GM21381 (cell line): ENCODE measurements at regions not wholly inside any gene's neighbourhood (a gene's known extent, or its start where the extent isn't known, plus 50 kb on each side); places are given as distances from the start of the nearest gene placed in this dataset.

Experiments used
- ATAC-seq: cut with Tn5 transposase; IDR thresholded peaks from one replicate; pipeline ENCODE4 v1.9.1; 2021; ENCODE audit warnings: mild to moderate bottlenecking, moderate library complexity; ENCODE audit not compliant: unreplicated experiment

- no peak for ATAC-seq
These were observed 332.6 kb upstream of the ZNF32 start for GRCh38 chr10:43981232-43981631.

DNA sequence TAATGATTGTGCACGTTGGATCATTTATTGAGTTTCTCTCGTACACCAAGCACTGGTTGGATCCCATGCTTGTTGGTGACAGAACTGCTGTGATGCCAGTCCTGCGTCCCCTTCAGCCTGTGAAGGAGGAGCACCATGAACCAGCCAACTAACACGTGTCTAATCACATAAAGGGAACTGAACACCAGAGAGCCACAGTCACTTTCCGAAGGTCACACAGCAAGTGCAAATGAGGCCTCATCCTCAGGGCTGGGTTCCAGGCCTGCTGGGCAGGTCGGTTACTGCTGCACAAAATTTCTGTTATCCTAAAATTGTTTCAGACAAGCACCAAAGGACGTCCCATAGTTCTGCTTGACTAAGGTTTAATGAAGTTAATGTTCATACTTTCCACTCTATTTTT is 332.0 kb upstream of the ZNF32 start:
- no peak for ATAC-seq

GRCh38 chr10:43980313-43980712 is 331.6 kb upstream of the ZNF32 start:
- no peak for ATAC-seq

DNA sequence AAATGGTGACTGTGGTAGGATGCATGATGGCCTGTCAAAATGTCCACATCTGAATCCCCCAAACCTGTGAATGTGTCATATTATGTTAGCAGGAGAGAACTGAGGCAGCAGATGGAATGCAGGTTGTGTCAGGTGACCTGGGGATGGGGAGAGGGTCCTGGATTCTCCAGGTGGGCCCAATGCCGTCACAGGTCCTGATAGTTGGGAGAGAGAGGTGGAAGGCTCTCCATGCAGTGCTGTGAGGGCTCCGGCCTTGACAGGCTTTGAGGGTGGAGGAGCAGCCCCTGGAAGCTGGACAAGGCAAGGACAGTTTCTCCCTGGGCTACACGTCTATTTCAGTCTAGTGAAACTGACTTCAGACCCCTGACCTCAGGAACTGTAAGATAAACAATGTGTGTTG is 330.9 kb upstream of the ZNF32 start:
- no peak for ATAC-seq

DNA sequence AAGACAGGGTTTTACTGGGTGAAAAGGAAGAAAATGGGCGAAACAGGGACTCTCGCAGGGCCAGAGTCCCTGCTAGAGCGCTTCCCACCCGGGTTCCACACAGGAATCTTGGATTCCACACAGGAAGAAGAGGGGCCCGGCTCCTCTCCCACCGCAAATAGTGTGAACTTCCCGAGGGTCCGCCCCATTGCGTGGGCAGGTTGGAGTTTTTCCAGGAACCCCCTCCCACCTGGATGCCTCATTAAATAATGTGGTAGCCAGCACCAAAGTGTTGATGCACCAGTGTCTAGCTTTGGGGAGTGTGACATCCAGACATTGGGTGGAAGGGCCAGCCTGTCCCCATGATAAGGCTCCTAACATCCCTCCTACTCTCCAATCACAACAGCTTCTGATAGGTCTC is 330.3 kb upstream of the ZNF32 start:
- ATAC-seq, result no peak

- no peak for ATAC-seq
These were observed 329.4 kb upstream of the ZNF32 start for GRCh38 chr10:43978091-43978490.

DNA sequence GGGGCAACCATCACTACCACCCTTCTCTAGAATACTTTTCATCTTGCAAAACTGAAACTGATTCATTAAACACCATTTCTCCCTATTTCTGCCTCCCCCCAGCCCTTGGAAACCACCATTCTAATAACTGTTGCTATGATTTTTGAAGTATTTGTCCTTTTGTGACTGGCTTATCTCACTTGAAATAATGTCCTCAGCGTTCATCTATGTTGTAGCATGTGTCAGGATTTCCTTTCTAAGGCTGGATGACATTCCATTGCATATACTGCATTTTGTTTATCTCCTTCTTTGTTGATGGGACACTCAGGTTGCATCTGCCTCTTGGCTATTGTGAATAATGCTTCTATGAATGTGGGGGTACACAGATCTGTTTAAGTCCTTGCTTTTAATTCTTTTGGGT is 327.6 kb upstream of the ZNF32 start:
- no peak for ATAC-seq

DNA sequence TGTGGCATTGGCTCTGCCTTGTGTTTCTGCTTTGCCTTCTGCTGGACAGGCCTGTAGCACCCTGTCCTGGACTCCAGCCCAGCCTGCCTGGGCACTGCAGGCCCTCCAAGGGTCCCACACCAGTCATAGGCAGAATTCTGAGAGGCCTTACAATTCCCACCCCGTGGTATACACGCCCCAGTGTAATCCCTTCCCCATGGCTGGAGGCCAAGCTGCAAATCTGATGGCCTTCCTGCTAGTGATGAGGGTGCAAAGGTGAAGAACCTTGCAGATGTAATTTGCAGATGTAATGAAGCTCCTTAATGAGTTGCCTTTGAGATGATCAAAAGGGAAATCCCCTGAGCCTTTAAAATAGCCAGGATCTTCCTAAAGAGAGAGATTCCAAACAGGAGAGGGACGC is 325.1 kb upstream of the ZNF32 start:
- ATAC-seq, result no peak

DNA sequence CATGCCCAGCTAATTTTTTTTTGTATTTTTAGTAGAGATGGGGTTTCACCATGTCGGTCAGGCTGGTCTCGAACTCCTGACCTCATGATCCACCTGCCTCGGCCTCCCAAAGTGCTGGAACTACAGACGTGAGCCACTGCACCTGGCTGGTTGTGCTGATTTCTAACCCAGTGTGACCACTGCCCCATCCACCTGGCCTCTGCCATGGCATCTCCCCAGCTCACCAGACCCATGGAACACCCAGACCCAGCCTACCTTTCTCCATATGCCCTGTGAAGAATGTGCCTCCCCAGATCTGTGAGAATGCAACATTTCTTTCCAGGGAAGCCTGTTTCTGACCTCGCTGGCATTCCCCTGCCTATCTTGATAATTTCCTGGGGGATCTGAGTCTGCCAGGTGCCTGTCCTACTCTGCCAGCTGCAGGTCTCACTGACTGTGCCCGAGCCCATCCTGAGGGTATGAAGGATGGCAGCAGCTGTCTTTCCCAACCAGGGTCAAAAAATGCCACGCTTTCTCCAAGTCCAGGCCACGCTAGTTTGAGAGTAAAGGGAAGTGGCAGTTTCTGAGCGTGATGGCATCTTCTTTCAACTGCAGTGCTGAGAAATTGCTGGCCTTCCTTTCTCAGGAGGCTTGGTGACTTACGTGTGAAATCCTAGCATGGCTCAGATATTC is 324.4 kb upstream of the ZNF32 start:
- no peak for ATAC-seq

DNA sequence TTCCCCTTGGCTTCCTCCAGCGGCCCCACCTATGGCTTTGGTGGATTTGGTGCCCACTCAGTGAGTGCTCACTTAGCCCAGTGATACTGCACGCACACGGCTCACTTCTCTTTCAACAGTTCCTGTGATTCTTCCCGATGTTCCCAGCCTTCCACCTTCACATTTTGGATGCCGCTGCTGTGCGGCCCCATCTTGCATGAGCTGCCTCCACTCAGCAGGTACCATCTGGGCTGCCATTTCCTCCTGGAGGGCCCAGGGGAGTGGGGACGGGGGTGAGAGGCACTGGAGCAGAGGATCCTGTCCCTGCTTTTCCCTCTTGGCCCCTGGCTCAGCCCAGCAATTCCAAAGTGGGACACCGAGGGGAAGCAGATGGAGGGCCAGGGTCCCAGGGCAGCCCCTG is 323.3 kb upstream of the ZNF32 start:
- no peak for ATAC-seq

- ATAC-seq, result no peak
These were observed 322.6 kb upstream of the ZNF32 start for GRCh38 chr10:43971306-43971705.

DNA sequence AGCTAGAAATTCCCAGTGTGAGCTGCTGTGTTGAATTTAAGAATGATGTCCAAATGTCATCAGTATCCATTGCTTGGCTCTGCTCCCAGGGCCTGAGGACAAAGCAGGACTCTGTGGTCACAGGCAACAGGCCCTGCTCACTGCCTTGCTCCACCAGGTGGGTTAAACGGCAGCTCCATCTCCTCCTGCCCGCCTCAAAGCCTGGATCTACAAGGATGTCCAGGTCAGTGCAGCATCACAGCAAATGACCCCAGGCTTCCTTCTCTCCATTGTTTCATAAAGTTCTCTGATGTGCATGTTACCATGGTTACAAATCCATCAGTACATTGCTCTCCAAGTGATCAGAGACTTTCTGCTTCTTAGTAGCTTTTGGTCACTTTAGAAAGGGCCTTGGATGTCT is 322.0 kb upstream of the ZNF32 start:
- no peak for ATAC-seq

DNA sequence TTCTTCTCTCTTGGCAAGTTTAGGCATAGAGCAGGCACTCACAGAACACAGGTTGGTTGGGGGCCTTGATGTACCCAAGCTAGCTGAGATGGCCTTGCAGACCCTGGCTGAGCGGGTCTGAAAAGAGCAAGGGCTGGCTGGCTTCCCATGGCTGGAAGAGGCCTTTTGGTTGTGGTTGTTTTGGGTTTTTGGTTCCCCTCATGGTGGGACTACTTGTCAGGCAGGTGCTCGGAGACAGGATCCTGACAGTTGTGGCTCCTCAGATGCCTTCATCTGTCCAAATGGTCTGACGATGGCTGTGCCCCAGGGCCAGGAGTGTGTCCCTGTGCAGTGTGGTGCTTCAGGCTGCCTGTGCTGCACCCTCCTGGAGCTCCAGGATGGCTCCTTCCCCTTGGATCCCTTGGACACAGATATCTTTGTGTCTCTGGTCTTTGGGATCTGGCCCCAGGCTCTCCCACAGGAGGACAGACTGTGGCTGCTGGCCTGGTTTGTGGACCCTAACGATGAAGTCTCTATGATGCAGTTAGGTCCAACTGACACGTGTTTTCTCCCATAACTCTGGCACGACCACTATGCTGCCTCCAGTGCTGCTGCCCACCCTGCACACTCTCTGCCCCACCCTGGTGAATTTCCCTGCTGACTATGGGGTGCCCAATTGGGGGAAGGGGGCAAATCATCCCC is 321.5 kb upstream of the ZNF32 start:
- ATAC-seq, result no peak

GRCh38 chr10:43969506-43969905 is 320.8 kb upstream of the ZNF32 start:
- ATAC-seq, result no peak

- ATAC-seq, result no peak
These were observed 320.3 kb upstream of the ZNF32 start for GRCh38 chr10:43968961-43969360.

DNA sequence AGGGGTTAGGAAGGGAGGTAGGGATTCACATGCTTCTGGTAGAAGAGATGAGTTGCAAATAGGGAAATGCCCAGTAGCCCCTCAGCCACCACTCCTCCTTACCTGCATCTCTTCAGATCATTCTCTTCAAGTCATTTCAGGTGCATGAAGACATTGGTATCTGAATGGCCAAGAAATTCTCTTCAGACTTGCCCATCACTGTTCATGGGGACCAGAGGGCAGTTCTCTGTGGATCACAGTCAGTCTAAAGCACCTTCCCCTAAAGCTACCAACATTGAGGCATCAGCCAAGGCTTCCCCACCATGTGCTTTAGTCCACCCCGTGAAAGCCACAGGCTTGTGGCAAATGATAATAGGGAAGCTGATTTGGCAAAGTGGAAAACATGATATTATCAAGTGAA is 319.4 kb upstream of the ZNF32 start:
- ATAC-seq, result no peak

DNA sequence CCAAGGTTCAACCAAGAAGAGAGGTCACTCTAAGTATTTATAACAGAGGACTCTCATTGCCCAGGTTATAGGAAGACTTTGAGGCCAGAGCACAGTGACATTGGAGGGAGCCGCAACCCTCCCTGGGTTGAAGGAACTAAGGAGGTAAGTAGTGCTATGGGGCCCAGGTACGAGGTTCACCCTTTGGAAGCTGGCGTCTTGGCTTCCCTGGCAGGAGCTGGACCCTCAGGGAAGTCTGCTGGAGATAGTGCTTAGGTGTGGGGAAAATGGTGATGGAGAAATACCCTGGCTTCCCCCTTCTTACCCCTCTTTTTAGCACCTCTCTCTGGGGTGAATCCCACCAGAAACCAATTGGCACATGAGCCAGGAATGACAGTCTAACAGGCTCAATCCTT is 317.9 kb upstream of the ZNF32 start:
- ATAC-seq, result no peak

DNA sequence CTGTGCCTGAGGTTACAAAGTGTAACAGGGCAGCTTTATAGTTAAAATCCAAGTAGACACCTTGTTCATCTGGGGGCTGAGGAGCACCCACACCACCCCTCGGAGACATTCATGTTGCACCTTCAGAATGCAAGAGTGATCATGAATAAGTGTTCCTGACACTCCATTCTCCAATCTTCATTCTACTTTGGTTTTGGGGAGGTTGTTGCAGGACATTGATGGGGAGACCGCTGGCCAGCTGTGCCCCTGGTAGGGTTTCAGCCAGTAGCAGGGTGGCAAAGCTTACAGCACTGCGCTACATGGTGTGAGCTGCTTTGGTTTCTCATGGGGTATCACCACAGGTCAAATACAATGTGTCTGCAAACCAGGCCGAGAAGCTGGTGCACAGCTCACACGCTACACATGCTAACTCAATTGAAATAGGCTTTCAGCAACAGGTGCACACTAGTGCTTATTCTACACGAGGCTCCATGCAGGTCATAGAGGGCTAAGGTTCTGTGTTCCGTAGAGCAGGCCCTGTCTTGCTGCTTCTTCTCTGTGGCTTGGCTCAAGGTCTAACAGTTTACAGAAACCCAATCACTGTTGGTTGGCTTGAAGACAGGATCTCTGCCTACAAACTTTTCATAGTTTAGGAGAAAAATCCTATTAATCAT is 317.4 kb upstream of the ZNF32 start:
- no peak for ATAC-seq

- no peak for ATAC-seq
These were observed 316.6 kb upstream of the ZNF32 start for GRCh38 chr10:43965033-43965917.

GRCh38 chr10:43964486-43964885 is 315.8 kb upstream of the ZNF32 start:
- no peak for ATAC-seq

GRCh38 chr10:43963793-43964425 is 315.2 kb upstream of the ZNF32 start:
- no peak for ATAC-seq
